ENCODE measurements at regions not wholly inside any gene's neighbourhood (a gene's known extent, or its start where the extent isn't known, plus 50 kb on each side); places are given as distances from the start of the nearest gene placed in this dataset.

DNA sequence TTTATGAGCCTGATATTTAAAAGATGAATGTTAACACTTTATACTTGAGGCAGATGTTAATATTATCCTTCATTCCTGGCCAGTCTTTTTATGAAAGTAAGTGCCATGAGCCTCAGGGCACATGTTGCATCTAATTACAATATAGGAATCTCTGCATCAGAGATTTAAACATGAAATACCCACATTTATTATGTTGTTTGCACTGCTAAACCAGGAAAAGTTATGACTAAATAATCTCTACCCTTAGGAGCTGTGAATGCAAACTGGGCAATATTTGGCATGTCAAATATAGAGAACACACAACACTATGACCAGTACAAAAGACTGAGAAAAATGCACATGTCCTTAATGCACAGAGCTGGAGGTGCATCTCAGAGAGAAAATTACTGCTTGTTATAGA, 526.1 kb upstream of the GRAMD2B start:
- no TSS peak for BruUV-seq (replicated peaks)
- ChIA-PET SMC1A (ENCODE audit: uncharacterized antibody, unreplicated experiment) (interaction anchor here (0.6 kb wide), 1 partner anchor 681 kb away, joined by 3 read pairs; no protein-coding TSS in a partner anchor), CTCF (no interaction called here), RAD21 (ENCODE audit: unreplicated experiment) (no interaction called here), POLR2A (no interaction called here)
- intact Hi-C loops (cut with micrococcal nuclease; ENCODE audit: unreplicated experiment) (no loop called here), in situ Hi-C loops (cut with MboI) (no loop called here)
- Histone ChIP-seq H3K27ac (ENCODE audit: control insufficient read depth, insufficient read depth) (no peak overlapping the region), H3K27me3 (replicated peaks in 1 of 2; ENCODE audit: control insufficient read depth in 2 of 2, insufficient read depth in 2 of 2, low read length in 1 of 2) (no peaks in the 10 kb centered on the region), H3K36me3 (ENCODE audit: control insufficient read depth in 2 of 2, insufficient read depth in 2 of 2, low read length in 1 of 2) (no peaks in the 10 kb centered on the region), H4K20me1 (ENCODE audit: control insufficient read depth, insufficient read depth) (no peaks in the 10 kb centered on the region), H3K79me2 (ENCODE audit: control insufficient read depth, insufficient read depth, low read length) (no peaks in the 10 kb centered on the region), H3K4me1 (ENCODE audit: control insufficient read depth, insufficient read depth, low read length) (no peaks in the 10 kb centered on the region), H3K9me3 (replicated peaks; ENCODE audit: control insufficient read depth, insufficient read depth, low read length) (no peaks in the 10 kb centered on the region), H3K4me3 (no peak overlapping the region), H3K9ac (ENCODE audit: control insufficient read depth, insufficient read depth, low read length) (no peak overlapping the region), H3K4me2 (ENCODE audit: control insufficient read depth, insufficient read depth) (no peak overlapping the region), H2AFZ (ENCODE audit: control insufficient read depth, low read depth, low read length) (no peak overlapping the region)
- ATAC-seq (no peak), DNase-seq (ENCODE audit: low read depth, low spot score) (no peak), FAIRE-seq (no peak)
- TF ChIP-seq DPF2 (IDR thresholded peaks at IDR 0.05) = no peak
- TF ChIP-seq, protein P1, sequence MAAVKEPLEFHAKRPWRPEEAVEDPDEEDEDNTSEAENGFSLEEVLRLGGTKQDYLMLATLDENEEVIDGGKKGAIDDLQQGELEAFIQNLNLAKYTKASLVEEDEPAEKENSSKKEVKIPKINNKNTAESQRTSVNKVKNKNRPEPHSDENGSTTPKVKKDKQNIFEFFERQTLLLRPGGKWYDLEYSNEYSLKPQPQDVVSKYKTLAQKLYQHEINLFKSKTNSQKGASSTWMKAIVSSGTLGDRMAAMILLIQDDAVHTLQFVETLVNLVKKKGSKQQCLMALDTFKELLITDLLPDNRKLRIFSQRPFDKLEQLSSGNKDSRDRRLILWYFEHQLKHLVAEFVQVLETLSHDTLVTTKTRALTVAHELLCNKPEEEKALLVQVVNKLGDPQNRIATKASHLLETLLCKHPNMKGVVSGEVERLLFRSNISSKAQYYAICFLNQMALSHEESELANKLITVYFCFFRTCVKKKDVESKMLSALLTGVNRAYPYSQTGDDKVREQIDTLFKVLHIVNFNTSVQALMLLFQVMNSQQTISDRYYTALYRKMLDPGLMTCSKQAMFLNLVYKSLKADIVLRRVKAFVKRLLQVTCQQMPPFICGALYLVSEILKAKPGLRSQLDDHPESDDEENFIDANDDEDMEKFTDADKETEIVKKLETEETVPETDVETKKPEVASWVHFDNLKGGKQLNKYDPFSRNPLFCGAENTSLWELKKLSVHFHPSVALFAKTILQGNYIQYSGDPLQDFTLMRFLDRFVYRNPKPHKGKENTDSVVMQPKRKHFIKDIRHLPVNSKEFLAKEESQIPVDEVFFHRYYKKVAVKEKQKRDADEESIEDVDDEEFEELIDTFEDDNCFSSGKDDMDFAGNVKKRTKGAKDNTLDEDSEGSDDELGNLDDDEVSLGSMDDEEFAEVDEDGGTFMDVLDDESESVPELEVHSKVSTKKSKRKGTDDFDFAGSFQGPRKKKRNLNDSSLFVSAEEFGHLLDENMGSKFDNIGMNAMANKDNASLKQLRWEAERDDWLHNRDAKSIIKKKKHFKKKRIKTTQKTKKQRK (IDR thresholded peaks at IDR 0.05; ENCODE audit: low read depth, low read length) = no peak
- TF ChIP-seq MYB (IDR thresholded peaks at IDR 0.05; ENCODE audit: borderline replicate concordance, low read depth, low read length) = no peak
- no peak for TF ChIP-seq NBN (IDR thresholded peaks at IDR 0.05)
- TF ChIP-seq ZZZ3 (IDR thresholded peaks at IDR 0.05; ENCODE audit: control insufficient read depth, insufficient read length, low read depth) = no peak
- TF ChIP-seq, protein P2, sequence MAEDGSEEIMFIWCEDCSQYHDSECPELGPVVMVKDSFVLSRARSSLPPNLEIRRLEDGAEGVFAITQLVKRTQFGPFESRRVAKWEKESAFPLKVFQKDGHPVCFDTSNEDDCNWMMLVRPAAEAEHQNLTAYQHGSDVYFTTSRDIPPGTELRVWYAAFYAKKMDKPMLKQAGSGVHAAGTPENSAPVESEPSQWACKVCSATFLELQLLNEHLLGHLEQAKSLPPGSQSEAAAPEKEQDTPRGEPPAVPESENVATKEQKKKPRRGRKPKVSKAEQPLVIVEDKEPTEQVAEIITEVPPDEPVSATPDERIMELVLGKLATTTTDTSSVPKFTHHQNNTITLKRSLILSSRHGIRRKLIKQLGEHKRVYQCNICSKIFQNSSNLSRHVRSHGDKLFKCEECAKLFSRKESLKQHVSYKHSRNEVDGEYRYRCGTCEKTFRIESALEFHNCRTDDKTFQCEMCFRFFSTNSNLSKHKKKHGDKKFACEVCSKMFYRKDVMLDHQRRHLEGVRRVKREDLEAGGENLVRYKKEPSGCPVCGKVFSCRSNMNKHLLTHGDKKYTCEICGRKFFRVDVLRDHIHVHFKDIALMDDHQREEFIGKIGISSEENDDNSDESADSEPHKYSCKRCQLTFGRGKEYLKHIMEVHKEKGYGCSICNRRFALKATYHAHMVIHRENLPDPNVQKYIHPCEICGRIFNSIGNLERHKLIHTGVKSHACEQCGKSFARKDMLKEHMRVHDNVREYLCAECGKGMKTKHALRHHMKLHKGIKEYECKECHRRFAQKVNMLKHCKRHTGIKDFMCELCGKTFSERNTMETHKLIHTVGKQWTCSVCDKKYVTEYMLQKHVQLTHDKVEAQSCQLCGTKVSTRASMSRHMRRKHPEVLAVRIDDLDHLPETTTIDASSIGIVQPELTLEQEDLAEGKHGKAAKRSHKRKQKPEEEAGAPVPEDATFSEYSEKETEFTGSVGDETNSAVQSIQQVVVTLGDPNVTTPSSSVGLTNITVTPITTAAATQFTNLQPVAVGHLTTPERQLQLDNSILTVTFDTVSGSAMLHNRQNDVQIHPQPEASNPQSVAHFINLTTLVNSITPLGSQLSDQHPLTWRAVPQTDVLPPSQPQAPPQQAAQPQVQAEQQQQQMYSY (CRISPR knock-in tag; IDR thresholded peaks at IDR 0.05) = no peak
- TF ChIP-seq, protein P3, sequence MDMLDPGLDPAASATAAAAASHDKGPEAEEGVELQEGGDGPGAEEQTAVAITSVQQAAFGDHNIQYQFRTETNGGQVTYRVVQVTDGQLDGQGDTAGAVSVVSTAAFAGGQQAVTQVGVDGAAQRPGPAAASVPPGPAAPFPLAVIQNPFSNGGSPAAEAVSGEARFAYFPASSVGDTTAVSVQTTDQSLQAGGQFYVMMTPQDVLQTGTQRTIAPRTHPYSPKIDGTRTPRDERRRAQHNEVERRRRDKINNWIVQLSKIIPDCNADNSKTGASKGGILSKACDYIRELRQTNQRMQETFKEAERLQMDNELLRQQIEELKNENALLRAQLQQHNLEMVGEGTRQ (IDR thresholded peaks at IDR 0.05; ENCODE audit: borderline replicate concordance, low read depth, low read length) = no peak
- TF ChIP-seq, protein P4, sequence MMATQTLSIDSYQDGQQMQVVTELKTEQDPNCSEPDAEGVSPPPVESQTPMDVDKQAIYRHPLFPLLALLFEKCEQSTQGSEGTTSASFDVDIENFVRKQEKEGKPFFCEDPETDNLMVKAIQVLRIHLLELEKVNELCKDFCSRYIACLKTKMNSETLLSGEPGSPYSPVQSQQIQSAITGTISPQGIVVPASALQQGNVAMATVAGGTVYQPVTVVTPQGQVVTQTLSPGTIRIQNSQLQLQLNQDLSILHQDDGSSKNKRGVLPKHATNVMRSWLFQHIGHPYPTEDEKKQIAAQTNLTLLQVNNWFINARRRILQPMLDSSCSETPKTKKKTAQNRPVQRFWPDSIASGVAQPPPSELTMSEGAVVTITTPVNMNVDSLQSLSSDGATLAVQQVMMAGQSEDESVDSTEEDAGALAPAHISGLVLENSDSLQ (IDR thresholded peaks at IDR 0.05) = no peak
- no peak for TF ChIP-seq CBX3 (IDR thresholded peaks at IDR 0.05; ENCODE audit: borderline replicate concordance, low read depth)
- TF ChIP-seq, protein P5, sequence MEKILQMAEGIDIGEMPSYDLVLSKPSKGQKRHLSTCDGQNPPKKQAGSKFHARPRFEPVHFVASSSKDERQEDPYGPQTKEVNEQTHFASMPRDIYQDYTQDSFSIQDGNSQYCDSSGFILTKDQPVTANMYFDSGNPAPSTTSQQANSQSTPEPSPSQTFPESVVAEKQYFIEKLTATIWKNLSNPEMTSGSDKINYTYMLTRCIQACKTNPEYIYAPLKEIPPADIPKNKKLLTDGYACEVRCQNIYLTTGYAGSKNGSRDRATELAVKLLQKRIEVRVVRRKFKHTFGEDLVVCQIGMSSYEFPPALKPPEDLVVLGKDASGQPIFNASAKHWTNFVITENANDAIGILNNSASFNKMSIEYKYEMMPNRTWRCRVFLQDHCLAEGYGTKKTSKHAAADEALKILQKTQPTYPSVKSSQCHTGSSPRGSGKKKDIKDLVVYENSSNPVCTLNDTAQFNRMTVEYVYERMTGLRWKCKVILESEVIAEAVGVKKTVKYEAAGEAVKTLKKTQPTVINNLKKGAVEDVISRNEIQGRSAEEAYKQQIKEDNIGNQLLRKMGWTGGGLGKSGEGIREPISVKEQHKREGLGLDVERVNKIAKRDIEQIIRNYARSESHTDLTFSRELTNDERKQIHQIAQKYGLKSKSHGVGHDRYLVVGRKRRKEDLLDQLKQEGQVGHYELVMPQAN (conservative IDR thresholded peaks at IDR 0.05) = no peak

Measured in GM12878 (cell line).